ENCODE measurements at regions not wholly inside any gene's neighbourhood (a gene's known extent, or its start where the extent isn't known, plus 50 kb on each side); places are given as distances from the start of the nearest gene placed in this dataset.

DNA sequence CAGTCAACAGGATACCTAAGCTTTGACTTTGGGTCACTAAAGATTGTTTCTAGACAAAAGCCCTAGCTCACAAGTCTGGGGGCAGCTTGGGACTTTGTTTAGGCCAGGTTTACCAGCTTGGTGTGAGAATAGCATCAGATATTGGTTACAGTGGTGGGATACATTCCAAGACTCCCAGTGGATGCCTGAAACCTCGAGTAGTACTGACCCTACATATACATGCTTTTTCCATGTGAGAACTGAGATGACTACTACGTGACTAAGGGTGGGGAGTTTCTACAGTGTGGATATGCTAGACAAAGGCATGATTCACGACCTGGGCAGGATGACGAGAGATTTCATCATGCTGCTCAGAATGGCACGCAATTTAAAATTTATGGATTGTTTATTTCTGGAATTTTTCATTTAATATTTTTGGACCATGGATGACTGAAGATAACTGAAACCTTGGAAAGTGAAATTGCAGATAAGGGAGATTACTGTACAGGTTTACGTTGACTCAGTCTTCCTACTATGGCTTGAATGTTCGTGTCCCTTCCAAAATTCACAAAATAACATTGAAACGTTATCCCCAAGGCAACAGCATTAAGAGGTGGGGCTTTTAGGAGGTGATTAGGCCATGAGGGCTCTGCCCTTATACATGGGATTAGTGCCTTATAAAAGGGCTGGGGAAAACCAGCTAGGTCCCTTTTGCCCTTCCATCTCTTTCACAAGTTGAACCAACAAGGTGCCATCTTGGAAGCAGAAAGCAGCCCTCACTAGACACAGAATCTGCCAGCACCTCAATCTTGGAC lies 50.2 kb upstream of the CTAGE1 start:
- FAIRE-seq: no peak

DNA sequence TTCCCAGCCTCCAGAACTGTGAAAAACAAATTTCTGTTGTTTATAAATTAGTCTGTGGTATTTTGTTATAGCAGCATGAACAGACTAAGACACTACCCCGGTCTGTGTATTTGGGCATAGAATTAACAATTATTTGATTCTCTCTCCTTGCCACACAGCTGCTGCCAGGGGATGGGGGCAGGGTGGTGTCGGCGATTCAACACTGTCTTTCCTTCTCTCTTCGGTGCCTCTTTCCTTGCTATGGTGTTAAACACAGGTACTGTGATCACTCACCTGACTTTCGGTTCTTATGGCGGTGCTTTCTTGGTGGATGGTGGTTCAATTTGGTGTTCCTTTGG lies 50.8 kb upstream of the CTAGE1 start:
- FAIRE-seq: no peak

DNA sequence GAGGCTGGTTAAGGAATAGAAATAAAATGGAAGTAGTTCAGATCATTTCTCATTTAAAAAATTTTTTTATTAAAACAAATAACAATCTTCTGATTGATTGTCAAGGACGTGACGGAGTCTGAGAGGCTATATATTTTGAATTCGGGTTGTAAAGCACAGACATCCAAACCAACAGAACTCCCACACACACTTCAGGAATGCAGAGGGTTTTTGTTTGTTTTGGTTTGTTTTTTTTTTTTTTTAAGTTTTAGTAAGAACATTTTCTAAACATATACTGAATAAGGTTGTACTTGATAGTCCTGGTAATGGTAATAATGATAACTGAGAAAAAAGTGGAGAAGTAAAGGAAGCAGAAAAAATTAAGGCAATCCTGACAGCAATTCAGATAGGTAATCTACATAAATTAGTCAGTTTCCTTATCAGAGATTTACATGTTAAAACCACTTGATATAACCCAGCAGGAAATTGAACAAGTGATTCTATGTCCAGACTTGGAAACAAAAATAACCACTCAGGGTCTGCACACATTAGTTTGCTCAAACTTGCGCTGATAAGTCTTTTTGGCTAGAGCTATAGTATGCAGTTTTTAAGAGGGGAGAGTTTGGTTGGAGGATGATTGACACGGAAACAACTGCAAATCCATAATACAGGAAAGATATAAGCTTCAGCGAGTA lies 51.5 kb upstream of the CTAGE1 start:
- no peak for FAIRE-seq

DNA sequence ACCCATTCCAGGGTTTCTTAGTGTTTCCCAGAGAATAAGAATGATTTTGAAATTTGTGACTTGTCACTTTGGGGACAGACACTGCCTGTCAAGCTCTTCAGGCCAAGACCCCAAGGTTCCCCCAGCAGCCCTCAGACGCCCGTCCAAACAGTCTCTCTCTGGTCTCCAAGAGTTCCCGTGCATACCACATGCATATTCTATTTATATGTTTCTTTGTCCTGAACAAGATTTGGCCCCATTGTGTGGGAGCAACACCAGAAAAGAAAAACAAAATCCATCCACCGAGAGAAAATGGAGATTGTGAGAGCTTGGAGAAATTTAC lies 52.2 kb upstream of the CTAGE1 start:
- no peak for FAIRE-seq

DNA sequence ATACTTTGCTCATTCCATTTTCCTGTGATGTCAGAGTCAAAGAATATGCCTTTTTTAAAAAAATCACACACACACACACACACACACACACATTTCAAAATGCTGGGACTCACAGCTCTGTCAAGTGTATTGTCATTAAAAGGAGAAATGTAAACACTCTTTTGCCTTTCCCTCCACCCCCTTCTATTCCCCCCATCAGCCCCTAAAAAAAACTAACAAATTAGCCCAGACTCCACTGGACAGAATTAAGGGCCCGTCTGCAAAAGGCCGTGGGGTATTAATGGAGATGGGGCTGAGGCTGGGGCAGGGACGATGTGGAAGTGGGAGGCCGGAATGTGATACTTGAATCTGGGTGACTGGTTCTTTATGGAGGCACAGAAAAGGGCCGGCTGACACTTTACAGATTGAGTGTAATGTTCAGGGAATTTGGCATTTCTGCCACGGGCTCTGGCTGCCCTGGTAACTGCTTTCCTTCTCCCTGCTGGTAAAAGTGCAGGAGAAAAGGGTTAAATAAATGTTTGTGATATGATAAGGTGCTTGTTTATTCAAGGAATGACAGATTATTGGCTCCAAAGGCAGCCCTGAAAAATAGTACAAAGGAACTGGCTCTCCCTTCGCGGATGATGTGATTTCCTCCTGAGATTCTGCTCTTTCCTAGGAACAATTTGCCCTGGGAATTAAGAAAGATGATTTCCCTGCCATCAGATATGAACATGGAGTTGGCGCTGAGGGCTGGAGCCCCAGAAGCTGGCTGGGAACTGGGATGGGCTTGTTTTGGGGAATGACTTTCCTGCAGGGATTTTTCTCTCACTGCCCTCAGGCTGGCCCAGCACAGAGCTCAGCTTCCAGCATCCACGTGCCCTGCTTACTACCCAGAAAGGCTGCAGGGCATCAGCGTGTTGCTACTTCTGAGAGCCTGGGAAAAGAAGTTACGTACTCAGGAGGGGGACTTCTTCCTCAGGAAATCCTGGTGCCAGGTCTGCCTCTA lies 52.8 kb upstream of the CTAGE1 start:
- FAIRE-seq: no peak

DNA sequence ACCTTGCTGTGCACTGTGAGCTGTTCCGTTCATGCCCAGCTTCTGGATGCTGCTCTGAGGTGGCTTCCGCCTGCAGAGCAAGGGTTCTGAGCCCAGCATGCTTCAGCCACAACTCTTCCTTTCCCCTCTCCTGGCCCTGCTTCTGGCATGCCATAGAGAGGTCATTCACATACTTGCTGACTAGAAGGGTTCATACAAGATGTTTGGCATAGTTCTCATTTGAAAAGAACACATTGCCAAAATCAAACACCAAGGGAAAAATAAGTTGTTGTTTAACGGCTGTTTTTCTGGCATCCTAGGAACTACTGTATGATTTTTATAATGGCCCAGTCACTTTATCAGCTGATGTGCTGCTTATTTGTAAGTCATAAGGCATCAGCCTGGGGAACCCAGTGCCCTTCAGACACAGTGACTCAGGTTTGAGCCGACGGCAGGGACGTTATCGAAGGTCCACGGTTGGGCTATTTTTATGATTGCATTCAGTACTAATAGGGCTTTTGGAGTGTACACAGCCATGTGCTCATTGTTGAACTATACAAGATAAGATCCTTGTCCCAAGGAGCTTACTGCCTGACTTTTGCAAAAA lies 53.9 kb upstream of the CTAGE1 start:
- no peak for FAIRE-seq

DNA sequence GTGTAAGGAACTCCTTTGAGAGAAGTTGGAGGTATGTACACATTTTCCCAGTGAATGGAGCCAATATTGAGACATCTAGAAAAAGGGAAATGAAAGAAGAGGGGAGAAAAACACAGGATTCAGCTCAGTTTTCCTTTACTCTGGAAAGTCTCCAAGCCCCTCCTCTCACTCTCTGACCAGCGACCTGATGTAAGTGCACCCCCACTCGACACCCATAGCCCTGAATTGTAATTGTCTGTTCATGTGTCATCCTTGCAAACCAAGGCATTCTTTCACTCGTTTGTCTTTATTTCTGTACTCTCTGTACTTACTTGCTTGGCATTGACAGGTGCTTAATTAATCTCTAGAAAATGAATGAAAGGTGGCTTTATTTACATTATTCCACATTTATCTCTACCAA lies 55.7 kb upstream of the CTAGE1 start:
- no peak for FAIRE-seq

DNA sequence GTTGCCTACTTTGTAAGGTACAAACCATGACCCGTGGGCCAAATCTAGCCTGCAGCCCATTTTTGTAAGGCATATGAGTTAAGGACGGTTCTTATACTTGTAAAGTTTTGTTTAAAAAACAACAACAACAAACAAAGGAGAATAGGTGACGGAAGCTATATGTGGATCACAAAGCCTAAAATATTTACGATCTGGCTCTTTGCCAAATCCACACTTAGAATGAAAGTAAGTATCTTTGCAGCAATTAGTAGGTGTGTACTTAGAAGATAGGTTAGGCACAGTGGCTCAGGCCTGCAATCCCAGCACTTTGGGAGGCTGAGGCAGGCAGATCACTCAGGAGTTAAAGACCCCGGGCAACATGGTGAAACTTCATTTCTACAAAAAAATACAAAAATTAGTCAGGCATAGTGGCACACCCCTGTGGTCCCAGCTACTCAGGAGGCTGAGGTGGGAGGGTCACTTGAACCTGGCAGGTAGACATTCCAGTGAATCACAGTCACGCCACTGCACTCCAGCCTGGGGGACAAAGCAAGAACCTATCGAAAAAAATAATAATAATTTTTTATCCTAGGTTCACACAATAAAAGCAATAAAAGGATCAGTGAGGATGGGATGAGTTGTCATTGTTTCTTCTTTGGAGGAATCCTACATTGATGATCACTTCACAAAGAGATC lies 57.8 kb upstream of the CTAGE1 start:
- FAIRE-seq: no peak

DNA sequence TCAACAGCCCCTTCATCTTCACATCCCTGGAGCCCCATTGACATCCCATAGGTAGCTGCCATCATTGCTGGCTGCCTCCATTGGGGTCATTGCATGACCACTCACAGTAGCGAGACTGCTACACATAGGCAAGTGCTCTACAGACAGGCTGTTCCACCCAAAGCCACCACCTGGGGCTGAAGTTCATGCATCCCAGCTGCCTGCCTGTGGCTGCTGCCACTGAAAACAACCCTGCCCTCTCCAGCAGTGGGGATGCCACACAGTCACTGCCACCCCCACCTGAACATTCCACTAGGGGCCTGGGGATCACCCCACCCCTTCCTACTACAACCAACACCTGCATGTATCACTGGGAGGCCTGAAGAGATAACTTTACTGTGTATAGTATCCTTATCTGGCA lies 59.5 kb upstream of the CTAGE1 start:
- no peak for FAIRE-seq

DNA sequence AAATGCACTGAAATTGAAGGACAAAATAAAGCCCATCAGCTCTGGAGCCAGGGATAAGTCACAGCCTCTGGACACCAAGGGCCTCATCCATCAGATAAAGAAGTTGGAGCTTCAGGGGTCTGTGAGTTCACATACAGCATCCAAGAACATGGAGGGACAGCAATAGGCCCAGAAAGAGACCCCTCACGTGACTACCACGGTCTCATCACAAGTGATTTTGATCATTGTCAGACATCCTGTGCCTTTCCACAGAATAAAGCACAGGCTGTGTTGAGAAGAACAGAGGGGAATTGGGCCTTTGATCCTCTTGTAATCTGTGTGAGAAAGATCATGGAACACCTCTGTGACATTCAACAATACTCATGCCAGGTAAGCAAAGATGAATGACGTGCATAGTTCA lies 65.2 kb upstream of the CTAGE1 start:
- FAIRE-seq: no peak

DNA sequence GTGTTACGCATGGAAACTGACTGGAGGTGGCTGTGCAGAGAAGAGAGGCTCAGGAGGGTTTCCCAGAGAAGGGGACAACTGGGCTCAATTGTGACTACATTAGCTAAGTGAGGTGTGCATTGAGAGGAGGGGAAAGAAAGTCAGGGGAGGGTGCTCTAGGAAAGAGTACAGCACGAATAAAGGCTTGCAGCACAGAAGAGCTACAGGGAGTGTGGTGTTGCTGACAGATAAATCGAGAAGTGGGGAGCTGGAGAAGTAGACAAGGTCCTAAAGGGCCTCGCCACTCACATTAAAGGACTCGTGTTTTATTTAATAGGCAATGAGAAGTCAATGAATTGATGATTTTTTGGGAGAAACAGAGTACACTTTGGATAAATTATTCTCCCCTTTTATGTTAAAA lies 65.7 kb upstream of the CTAGE1 start:
- FAIRE-seq: no peak

DNA sequence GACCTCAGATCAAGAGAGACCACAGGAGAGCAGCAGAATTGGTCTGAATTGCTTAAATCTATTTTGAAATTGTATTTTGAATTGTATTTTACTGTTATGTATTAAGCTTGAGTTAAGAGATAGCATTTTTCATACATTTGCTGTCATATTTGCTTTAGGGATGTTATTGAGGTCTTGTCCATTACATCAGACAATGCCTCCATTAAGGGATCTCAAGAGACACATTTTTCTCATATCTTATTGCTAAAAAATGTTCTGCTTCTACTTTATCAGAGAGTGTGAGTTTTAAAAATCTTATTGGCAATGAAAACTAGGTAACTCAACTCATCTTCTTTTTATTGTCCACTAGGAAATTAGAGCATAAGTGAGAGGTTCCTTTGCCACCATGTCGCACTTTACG lies 66.8 kb upstream of the CTAGE1 start:
- FAIRE-seq: no peak

DNA sequence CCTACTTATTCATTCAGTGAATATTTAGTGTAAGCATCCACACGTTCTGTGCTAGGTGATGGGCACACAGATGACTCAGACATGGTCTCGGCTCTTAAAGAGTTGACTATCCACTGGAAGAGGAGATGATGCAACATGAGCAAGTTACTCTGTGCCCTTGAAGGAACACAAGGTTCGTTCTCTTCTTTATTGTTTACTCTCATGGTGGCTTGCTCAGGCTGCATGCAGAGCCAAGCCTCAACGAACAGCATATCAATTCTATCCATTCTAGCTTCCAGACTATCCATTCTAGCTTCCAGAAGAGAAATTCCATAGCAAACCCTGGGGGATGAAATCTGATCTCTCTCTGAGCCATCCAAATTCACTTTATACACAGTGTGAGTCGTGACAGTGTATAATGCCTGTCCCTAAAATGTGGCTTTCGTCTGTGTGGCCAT lies 68.1 kb upstream of the CTAGE1 start:
- FAIRE-seq: no peak

DNA sequence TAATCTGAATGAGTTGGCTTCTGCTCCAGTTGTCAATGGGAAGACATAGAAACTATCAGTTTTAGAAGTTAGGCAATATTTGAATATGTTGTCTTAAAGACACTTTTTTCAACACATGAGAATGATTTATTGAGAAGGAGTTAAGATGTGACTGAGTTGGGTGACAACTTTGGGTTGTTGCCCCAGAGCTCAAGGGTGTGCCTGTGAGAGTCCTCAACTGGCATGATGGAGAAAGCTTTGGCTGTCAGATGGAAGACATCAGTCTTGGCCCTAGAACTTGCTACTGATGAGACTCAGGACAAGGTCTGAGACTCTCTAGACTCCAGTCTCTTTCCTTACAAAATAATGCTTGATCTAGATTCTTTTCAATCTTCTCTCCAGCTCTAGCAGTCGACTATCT lies 69.0 kb upstream of the CTAGE1 start:
- FAIRE-seq: no peak

DNA sequence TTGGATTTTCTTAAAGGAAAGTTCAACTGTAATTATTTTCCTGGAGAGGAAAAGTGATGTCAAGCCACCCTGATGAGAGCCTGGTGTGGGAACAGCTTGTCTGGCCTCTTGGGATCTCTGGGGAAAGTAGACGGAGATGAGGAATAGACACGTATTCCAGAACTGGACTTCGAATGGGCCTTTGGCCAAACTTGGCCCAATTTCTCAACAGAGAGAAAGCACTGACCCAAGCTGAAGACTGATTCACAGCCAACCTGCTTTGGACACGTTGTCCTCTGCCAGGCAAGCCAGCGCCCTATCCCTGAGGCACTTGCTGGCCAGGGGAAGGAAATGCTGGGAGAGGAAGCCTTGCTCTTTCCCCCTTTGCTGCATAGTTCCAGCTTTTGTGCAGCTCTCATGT lies 70.8 kb upstream of the CTAGE1 start:
- no peak for FAIRE-seq

DNA sequence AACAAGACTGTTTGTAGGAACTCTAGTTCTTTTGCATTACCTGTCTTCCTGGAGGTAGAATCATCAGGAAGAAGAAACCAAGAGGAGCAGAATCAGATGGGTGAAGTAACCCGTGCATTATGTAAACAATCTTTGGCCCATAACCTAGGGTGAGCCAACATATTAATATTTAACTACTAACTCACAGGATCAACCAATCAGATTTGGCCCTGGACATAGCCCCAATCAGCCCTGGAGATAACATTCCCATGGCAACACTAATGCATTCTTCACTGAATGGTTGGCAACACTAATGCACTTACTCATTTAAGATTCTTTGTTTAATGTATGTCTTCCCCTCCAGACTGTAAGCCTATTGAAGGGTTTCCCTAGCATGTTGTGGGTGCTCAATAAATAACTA lies 72.0 kb upstream of the CTAGE1 start:
- no peak for FAIRE-seq

DNA sequence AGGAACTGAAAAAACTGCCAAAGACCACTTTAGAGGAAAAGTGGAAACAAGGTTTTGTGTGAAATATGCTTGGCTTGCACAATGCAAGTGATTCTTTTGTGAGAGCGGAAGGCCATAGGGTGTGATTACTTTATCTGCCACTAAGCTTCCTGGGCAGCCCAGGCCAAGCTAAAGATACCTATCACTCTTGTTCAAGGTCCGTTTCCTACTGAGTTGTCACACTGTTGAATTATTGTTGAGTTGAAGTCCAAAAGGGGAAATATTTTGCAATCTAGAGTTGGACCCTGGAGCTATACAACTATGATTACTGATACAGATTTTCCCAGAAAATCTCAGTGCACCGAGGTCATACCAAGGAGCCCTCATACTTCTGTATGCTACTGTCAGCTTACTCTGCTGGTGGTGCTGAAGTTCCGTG lies 72.7 kb upstream of the CTAGE1 start:
- no peak for FAIRE-seq

DNA sequence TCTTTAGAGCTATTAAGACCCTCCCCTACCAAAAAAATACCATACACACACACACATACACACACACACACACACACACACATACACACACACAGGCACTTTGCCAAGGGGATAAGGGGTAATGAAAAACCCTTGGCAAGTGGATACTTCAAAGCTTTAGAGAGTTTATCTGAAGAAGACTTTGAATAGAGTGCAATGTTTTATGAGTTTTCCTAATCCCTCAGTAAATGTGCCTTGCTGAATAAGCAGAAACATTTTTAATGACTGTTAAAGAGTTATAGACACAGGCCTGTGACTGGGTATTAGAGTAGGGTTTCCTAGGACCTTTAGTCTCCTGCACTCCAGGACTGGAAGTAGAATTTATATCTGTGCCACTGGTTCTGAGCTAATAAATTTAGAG lies 75.5 kb upstream of the CTAGE1 start:
- FAIRE-seq: no peak

DNA sequence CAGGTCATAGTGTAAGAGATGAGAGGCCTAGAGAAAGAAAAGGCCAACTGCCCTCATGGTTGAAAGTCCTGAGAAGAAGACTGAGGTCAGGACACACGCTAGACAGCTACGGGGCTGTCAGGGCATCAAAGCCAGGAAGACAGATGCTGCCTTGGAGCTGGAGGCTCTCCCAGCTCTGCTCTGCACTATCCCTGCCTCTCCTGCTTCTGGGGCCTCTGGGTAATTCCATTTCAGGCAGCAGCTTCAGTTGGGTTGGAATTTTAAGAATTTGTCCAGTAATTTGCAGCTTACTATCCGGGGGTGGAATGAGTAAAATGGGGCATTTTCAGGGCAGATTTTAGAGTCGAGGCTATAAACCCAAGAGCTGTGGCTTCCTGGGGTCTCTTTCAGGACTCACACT lies 76.2 kb upstream of the CTAGE1 start:
- no peak for FAIRE-seq

DNA sequence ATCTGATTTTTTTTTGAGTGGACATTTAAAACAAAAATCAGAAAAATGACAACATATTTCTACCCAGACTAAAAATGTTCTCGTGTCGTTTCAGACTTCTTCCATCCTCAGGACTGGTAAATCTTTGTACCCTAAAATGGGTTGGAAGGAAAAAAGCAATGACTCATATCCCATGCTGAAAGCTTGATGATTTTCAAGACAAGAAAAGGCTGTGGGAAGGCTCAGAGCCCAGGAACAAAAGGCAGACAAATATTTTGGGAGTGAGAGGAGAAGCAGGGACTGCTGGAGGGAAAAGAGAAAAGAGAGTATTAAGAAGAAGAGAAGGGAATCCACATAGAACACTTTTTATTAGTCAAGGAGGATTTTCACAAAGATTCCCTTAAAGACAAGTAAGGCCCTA lies 77.1 kb upstream of the CTAGE1 start:
- no peak for FAIRE-seq

DNA sequence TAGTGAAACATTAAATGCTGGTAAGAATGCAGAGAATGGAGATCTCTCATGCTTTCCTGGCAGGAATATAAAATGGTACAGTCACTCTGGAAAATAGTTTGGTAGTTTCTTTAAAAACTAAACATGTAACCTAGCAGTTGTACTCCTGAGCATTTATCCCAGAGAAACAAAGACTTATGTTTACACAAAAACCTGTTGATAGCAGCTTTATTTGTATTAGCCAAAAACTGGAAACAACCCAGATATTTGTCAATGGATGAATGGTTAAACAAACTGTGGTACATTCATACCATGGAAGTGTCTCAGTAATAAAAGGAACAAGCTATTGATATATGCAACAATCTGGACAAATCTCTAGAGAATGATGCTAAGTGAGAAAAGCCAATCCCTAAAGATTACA lies 81.7 kb upstream of the CTAGE1 start:
- no peak for FAIRE-seq

DNA sequence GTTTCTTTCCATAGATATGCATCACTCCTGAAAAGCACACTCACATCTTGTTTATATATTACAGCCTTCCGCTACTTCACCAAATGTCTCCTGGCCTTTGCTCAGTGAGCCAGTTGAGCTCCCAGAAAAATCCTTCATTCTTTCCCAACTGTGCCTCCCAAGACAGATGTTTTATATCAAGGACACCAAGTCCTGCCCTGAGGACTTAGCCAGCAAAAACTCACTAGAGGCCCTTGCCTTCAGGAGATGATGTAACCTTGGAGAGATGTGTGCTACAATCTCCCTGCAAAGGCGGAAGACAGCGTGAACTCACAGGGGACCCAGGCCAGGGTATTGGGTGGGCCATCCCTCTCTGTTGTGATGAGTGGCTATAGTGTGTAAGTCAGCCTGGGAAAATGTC lies 86.1 kb upstream of the CTAGE1 start:
- no peak for FAIRE-seq

All from endometrium (tissue), 2 donors.